ENCODE measurements at regions not wholly inside any gene's neighbourhood (a gene's known extent, or its start where the extent isn't known, plus 50 kb on each side); places are given as distances from the start of the nearest gene placed in this dataset.

DNA sequence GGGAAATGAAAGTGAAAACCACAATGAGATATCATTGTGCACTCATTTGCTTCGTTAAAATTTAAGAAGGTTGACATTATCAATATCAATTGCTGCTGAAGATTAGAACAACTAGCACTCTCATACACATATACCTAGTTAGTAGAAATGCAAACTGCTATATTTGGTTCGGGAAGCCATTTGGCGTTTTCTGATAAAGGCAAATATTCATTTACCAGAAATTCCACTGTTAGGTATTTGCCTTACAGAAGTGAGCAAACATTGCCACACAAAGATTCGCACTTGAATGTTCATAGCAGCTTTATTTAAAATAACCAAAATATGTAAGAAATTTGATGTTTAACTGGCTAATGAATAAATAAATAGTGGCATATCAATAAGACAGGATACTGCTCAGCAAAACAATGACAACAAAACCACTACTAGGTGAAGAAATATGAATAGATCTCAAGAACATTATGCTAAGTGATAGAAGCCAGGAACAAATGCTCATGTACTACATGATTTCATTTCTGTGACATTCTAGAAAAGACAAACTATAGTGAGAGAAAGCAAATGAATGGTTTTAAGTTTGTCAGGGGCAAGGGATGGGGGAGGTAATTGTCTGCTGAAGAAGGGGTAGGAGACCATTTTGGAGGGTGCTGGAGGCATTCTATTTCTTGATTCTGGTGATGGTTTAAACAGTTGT lies 387.8 kb downstream of the PTH2R start:
- Histone ChIP-seq H3K79me2 (replicated peaks; ENCODE audit: insufficient read depth) (no peaks in the 10 kb centered on the region), H3K4me2 (no peak overlapping the region), H4K20me1 (replicated peaks; ENCODE audit: insufficient read depth) (no peaks in the 10 kb centered on the region), H3K27me3 (ENCODE audit: insufficient read depth) (no peaks in the 10 kb centered on the region), H3K4me1 (ENCODE audit: insufficient read depth) (no peaks in the 10 kb centered on the region), H3K27ac (ENCODE audit: low read depth) (no peak overlapping the region), H3K4me3 (no peak overlapping the region), H3F3A (replicated peaks; ENCODE audit: low read depth) (no peaks in the 10 kb centered on the region), H3K36me3 (ENCODE audit: insufficient read depth) (no peaks in the 10 kb centered on the region), H2AFZ (no peak overlapping the region), H3K9me2 (ENCODE audit: insufficient read depth) (no peaks in the 10 kb centered on the region)
- DNase-seq (ENCODE audit: low spot score) (no peak), ATAC-seq (no peak)
- TF ChIP-seq EZH2 (IDR thresholded peaks at IDR 0.05; ENCODE audit: low read depth, unreplicated experiment), result no peak
- no peak for TF ChIP-seq NANOG (IDR thresholded peaks at IDR 0.05; ENCODE audit: borderline replicate concordance)
- no peak for TF ChIP-seq STAT1 (IDR thresholded peaks at IDR 0.05; ENCODE audit: unreplicated experiment)
- no peak for TF ChIP-seq ZNF331 (CRISPR knock-in tag; IDR thresholded peaks at IDR 0.05; ENCODE audit: low read depth)
- TF ChIP-seq, protein P1, sequence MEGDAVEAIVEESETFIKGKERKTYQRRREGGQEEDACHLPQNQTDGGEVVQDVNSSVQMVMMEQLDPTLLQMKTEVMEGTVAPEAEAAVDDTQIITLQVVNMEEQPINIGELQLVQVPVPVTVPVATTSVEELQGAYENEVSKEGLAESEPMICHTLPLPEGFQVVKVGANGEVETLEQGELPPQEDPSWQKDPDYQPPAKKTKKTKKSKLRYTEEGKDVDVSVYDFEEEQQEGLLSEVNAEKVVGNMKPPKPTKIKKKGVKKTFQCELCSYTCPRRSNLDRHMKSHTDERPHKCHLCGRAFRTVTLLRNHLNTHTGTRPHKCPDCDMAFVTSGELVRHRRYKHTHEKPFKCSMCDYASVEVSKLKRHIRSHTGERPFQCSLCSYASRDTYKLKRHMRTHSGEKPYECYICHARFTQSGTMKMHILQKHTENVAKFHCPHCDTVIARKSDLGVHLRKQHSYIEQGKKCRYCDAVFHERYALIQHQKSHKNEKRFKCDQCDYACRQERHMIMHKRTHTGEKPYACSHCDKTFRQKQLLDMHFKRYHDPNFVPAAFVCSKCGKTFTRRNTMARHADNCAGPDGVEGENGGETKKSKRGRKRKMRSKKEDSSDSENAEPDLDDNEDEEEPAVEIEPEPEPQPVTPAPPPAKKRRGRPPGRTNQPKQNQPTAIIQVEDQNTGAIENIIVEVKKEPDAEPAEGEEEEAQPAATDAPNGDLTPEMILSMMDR (conservative IDR thresholded peaks at IDR 0.05; ENCODE audit: low read depth in 2 of 2), result no peak
- TF ChIP-seq EZH2phosphoT487 (IDR thresholded peaks at IDR 0.05; ENCODE audit: unreplicated experiment), result no peak
- no peak for TF ChIP-seq ZNF114 (CRISPR knock-in tag; IDR thresholded peaks at IDR 0.05)
- TF ChIP-seq, protein P2, sequence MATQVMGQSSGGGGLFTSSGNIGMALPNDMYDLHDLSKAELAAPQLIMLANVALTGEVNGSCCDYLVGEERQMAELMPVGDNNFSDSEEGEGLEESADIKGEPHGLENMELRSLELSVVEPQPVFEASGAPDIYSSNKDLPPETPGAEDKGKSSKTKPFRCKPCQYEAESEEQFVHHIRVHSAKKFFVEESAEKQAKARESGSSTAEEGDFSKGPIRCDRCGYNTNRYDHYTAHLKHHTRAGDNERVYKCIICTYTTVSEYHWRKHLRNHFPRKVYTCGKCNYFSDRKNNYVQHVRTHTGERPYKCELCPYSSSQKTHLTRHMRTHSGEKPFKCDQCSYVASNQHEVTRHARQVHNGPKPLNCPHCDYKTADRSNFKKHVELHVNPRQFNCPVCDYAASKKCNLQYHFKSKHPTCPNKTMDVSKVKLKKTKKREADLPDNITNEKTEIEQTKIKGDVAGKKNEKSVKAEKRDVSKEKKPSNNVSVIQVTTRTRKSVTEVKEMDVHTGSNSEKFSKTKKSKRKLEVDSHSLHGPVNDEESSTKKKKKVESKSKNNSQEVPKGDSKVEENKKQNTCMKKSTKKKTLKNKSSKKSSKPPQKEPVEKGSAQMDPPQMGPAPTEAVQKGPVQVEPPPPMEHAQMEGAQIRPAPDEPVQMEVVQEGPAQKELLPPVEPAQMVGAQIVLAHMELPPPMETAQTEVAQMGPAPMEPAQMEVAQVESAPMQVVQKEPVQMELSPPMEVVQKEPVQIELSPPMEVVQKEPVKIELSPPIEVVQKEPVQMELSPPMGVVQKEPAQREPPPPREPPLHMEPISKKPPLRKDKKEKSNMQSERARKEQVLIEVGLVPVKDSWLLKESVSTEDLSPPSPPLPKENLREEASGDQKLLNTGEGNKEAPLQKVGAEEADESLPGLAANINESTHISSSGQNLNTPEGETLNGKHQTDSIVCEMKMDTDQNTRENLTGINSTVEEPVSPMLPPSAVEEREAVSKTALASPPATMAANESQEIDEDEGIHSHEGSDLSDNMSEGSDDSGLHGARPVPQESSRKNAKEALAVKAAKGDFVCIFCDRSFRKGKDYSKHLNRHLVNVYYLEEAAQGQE (IDR thresholded peaks at IDR 0.05; ENCODE audit: unreplicated experiment), result no peak
- no peak for TF ChIP-seq POLR2AphosphoS5 (IDR thresholded peaks at IDR 0.05; ENCODE audit: low read depth)
- TF ChIP-seq, protein P3, sequence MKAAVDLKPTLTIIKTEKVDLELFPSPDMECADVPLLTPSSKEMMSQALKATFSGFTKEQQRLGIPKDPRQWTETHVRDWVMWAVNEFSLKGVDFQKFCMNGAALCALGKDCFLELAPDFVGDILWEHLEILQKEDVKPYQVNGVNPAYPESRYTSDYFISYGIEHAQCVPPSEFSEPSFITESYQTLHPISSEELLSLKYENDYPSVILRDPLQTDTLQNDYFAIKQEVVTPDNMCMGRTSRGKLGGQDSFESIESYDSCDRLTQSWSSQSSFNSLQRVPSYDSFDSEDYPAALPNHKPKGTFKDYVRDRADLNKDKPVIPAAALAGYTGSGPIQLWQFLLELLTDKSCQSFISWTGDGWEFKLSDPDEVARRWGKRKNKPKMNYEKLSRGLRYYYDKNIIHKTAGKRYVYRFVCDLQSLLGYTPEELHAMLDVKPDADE (IDR thresholded peaks at IDR 0.05), result no peak
- no peak for TF ChIP-seq JUNB (IDR thresholded peaks at IDR 0.05; ENCODE audit: unreplicated experiment)
- Mint-ChIP-seq H3K27me3 (ENCODE audit: insufficient read depth, low read depth, poor library complexity) (no peaks in the 10 kb centered on the region), H3K36me3 (ENCODE audit: low read depth) (no peaks in the 10 kb centered on the region; the same call in 2 of the 3 replicates), H3K27ac (no peak overlapping the region), H3K9me3 (no peaks in the 10 kb centered on the region), H3K4me3 (no peak overlapping the region), H3K4me1 (peaks cover 4% of the 10 kb centered on the region; the same call in 2 of the 3 replicates)
